ENCODE measurements at regions not wholly inside any gene's neighbourhood (a gene's known extent, or its start where the extent isn't known, plus 50 kb on each side); places are given as distances from the start of the nearest gene placed in this dataset.

GRCh38 chr2:147390475-147390874 is 454.4 kb upstream of the ACVR2A start:
- H3K27me3 ChIP-seq (ENCODE audit: insufficient read depth, low read depth, severe bottlenecking): no peaks in the 10 kb centered on the region
- DNase-seq: no peak
- no peak overlapping the region for H3K4me3 ChIP-seq (ENCODE audit: low read depth, low read length)
- no peaks in the 10 kb centered on the region for H3K36me3 ChIP-seq
- H3K27ac ChIP-seq: no peak overlapping the region
- no peak for TF ChIP-seq CTCF (IDR thresholded peaks at IDR 0.05; ENCODE audit: low read depth, low read length)
- H3K9me3 ChIP-seq (ENCODE audit: severe bottlenecking): no peaks in the 10 kb centered on the region

GRCh38 chr2:147389218-147389617 is 455.6 kb upstream of the ACVR2A start:
- H3K9me3 ChIP-seq (ENCODE audit: severe bottlenecking): no peaks in the 10 kb centered on the region
- H3K4me3 ChIP-seq (ENCODE audit: low read depth, low read length): no peak overlapping the region
- DNase-seq: no peak
- no peak overlapping the region for H3K27ac ChIP-seq
- H3K27me3 ChIP-seq (ENCODE audit: insufficient read depth, low read depth, severe bottlenecking): no peaks in the 10 kb centered on the region
- TF ChIP-seq CTCF (IDR thresholded peaks at IDR 0.05; ENCODE audit: low read depth, low read length): no peak
- H3K36me3 ChIP-seq: no peaks in the 10 kb centered on the region

GRCh38 chr2:147388217-147388616 is 456.6 kb upstream of the ACVR2A start:
- H3K27me3 ChIP-seq (ENCODE audit: insufficient read depth, low read depth, severe bottlenecking): no peaks in the 10 kb centered on the region
- H3K36me3 ChIP-seq: no peaks in the 10 kb centered on the region
- no peak overlapping the region for H3K27ac ChIP-seq
- H3K4me3 ChIP-seq (ENCODE audit: low read depth, low read length): no peak overlapping the region
- no peak for DNase-seq
- TF ChIP-seq CTCF (IDR thresholded peaks at IDR 0.05; ENCODE audit: low read depth, low read length): no peak
- H3K9me3 ChIP-seq (ENCODE audit: severe bottlenecking): no peaks in the 10 kb centered on the region

- Histone ChIP-seq H3K27ac (no peak overlapping the region), H3K27me3 (ENCODE audit: insufficient read depth, low read depth, severe bottlenecking) (no peaks in the 10 kb centered on the region), H3K4me3 (ENCODE audit: low read depth, low read length) (no peak overlapping the region), H3K36me3 (no peaks in the 10 kb centered on the region), H3K9me3 (ENCODE audit: severe bottlenecking) (no peaks in the 10 kb centered on the region)
- DNase-seq: no peak
- no peak for TF ChIP-seq CTCF (IDR thresholded peaks at IDR 0.05; ENCODE audit: low read depth, low read length)
Measured at GRCh38 chr2:147386284-147386683, 458.5 kb upstream of the ACVR2A start.

- Histone ChIP-seq H3K9me3 (ENCODE audit: severe bottlenecking) (no peaks in the 10 kb centered on the region), H3K36me3 (no peaks in the 10 kb centered on the region), H3K27ac (no peak overlapping the region), H3K27me3 (ENCODE audit: insufficient read depth, low read depth, severe bottlenecking) (no peaks in the 10 kb centered on the region), H3K4me3 (ENCODE audit: low read depth, low read length) (no peak overlapping the region)
- no peak for DNase-seq
- no peak for TF ChIP-seq CTCF (IDR thresholded peaks at IDR 0.05; ENCODE audit: low read depth, low read length)
Measured at GRCh38 chr2:147385600-147385999, 459.2 kb upstream of the ACVR2A start.

- no peak overlapping the region for H3K4me3 ChIP-seq (ENCODE audit: low read depth, low read length)
- DNase-seq: no peak
- H3K36me3 ChIP-seq: no peaks in the 10 kb centered on the region
- no peak for TF ChIP-seq CTCF (IDR thresholded peaks at IDR 0.05; ENCODE audit: low read depth, low read length)
- H3K27ac ChIP-seq: no peak overlapping the region
- no peaks in the 10 kb centered on the region for H3K9me3 ChIP-seq (ENCODE audit: severe bottlenecking)
- no peaks in the 10 kb centered on the region for H3K27me3 ChIP-seq (ENCODE audit: insufficient read depth, low read depth, severe bottlenecking)
Measured at GRCh38 chr2:147384659-147385058, 460.2 kb upstream of the ACVR2A start.

Data from WERI-Rb-1 (cell line).